GM12875 (cell line): ENCODE measurements at regions not wholly inside any gene's neighbourhood (a gene's known extent, or its start where the extent isn't known, plus 50 kb on each side); places are given as distances from the start of the nearest gene placed in this dataset.

Source experiments
- H3K4me3 ChIP-seq: one replicate; pipeline ENCODE4 v1.5.1; 2011; ENCODE audit warnings: low read depth, low read length, control low read depth
- TF ChIP-seq, protein P1 (sequence below): IDR thresholded peaks from 2 replicates; pipeline ENCODE4 v1.5.1; 2011; ENCODE audit warnings: low read depth, mild to moderate bottlenecking, control low read depth, inconsistent platforms, low read length, moderate library complexity, borderline replicate concordance; ENCODE audit not compliant: insufficient read depth

DNA sequence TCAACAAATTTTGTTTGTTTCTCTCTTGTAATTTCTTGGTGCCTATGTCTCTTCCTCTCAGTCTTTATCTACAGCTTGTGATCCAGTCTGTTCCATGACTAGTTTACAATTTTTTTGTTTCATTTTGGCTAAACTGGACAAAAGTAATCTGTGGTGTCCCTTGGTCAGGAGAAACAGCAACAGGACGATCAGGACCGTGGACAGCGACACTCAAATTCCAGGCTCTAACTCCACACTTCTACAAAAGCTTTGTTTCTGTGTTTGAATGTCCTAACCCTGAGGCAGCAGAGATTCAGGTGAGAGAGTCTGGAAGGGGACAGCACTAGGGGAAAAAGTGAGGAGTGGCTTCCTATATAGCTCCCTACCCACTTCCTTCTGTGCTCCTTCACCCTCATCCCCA lies 593.3 kb upstream of the FANCL start:
- no peak overlapping the region for H3K4me3 ChIP-seq
- TF ChIP-seq, protein P1, sequence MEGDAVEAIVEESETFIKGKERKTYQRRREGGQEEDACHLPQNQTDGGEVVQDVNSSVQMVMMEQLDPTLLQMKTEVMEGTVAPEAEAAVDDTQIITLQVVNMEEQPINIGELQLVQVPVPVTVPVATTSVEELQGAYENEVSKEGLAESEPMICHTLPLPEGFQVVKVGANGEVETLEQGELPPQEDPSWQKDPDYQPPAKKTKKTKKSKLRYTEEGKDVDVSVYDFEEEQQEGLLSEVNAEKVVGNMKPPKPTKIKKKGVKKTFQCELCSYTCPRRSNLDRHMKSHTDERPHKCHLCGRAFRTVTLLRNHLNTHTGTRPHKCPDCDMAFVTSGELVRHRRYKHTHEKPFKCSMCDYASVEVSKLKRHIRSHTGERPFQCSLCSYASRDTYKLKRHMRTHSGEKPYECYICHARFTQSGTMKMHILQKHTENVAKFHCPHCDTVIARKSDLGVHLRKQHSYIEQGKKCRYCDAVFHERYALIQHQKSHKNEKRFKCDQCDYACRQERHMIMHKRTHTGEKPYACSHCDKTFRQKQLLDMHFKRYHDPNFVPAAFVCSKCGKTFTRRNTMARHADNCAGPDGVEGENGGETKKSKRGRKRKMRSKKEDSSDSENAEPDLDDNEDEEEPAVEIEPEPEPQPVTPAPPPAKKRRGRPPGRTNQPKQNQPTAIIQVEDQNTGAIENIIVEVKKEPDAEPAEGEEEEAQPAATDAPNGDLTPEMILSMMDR, result no peak

DNA sequence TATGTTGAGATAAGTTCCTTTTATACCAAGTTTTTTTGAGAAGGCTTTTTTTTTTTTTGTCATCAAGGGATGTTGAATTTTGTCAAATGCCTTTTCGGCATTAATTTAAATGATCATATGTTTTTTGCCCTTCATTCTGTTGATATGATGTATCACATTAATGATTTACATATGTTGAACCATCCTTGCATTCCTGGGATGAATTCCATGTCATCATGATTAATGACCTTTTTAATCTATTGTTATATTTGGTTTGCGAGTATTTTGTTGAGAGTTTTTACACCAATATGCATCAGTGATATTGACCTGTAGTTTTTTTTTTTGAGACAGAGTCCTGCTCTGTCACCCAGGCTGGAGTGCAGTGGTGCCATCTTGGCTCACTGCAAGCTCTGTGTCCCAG lies 585.7 kb upstream of the FANCL start:
- no peak overlapping the region for H3K4me3 ChIP-seq
- TF ChIP-seq, protein P1, result no peak

DNA sequence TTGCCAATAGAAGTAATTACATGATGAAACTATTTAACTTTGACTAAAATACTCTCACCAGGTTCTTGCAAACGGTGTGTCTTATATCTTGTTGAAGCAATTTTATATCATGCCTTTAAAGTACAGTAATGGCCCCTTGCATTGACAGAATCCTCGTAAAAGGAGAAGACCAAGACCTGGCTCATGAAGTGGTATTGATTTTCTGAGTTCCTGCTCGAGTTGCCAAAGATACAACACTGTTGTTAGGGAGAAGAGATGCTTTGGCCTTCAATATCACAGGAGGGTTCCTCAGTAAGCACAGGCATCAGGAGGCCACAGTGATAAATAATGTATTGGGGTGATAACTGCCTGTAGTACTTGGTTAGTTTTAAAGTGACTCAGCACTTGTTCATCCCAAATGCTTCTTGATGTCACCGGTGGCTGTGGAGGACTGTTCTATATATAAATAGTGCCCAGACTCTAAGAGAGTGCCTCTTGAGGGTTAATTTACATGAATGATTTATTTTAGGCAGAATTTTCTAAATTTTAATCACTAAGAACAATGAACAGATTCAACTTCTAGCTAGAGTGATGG lies 571.7 kb upstream of the FANCL start:
- no peak overlapping the region for H3K4me3 ChIP-seq
- TF ChIP-seq, protein P1, result no peak

DNA sequence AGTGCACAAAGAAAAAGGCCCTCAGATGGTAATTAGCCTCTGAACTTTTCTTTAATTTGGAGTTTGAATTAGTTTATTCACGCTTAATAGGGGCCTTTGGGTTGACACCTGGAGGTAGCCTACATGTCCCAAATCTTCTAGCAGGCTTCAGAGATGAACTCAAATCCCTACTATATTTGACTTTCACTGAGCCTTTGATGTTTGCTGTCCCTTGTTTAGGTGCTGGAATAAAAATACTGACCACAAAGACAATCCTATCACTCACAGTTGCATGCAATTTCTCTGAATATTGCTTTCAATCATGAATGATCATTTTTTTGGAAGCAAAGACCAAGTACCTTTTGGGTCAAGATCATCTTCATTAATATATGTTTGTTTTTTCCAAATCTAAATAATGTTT lies 564.0 kb upstream of the FANCL start:
- TF ChIP-seq, protein P1, result no peak
- no peak overlapping the region for H3K4me3 ChIP-seq

DNA sequence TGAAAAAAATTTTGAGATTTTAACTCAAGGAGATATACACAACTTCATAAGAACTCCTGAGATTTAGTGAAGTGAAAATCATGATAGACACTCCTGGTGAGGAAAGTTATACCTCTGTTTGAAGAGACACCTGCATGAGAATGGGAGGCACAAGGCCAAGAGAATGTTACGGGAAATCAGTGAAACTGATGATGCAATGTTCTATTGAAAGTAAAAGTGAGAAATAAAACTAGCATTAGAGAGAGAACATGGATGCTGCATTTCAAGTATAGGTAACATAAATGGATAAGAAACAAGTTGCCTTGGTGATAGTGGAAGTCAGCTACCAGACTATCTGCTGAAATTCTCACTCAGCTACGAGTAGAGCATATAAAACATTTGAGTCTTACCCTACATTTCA lies 562.1 kb upstream of the FANCL start:
- TF ChIP-seq, protein P1, result no peak
- H3K4me3 ChIP-seq, result no peak overlapping the region

DNA sequence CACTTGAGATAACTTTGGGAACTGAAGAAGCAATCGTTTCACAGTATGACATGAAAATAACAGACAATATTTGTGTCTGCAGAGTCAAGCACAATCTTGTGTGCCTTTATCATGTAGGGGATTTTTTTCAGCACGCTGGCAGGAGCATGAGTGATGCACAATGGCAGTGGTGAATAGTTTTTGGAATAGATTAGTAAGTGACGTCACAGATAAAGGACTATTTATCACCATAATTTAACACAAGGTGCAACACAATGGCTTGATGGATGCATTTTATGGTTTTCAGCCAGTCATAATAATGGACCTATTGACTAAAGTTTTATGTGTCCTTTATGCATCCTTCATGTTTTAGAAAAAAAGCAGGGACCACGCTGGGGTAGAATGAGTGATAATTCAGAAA lies 559.8 kb upstream of the FANCL start:
- TF ChIP-seq, protein P1, result no peak
- no peak overlapping the region for H3K4me3 ChIP-seq

DNA sequence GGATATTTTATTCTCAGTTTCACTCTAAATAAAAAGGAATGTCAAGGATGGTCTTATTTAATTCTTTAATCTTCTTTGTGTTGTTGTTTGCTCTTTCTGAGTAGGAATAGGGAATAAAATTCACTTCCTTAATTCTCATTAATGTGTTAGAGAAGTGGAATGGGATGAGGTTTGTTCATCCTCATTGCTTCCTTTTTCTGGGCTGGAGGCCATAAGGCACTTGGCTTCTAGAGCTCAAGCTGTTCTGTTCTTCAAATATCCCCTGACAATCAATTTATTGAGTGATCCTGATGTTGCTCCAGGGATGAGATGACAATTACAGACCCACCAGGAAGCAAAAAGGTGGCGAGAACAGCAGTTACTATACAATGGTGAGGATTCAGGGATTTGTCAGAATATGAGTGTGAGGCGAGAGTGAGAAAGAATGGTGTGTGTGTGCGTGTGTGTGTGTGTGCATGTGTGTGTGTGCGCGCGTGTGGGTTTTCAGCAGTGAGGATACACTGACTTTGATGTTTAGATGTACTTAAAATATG lies 557.6 kb upstream of the FANCL start:
- no peak overlapping the region for H3K4me3 ChIP-seq
- TF ChIP-seq, protein P1, result no peak
